ENCODE measurements at regions not wholly inside any gene's neighbourhood (a gene's known extent, or its start where the extent isn't known, plus 50 kb on each side); places are given as distances from the start of the nearest gene placed in this dataset.

- no peak for TF ChIP-seq CTCF (optimal IDR thresholded peaks at IDR 0.05 in 1 of 3, IDR thresholded peaks at IDR 0.05 in 1 of 3, conservative IDR thresholded peaks at IDR 0.05 in 1 of 3; ENCODE audit: extremely low read depth in 1 of 3, insufficient read depth in 2 of 3, low read length in 3 of 3)
- TF ChIP-seq EZH2 (IDR thresholded peaks at IDR 0.05; ENCODE audit: low read length) = no peak
These were observed 760.5 kb upstream of the SOX9 start for GRCh38 chr17:71360301-71360700.

Measured in keratinocyte (primary cell).